GM12878 (cell line): ENCODE measurements at regions not wholly inside any gene's neighbourhood (a gene's known extent, or its start where the extent isn't known, plus 50 kb on each side); places are given as distances from the start of the nearest gene placed in this dataset.

Experiments
- HCFC1 ChIP-seq: fragments of 150-350 bp; IDR thresholded peaks from 2 replicates; pipeline ENCODE4 v1.6.1; 2014; ENCODE audit warnings: low read length
- KAT2A ChIP-seq: conservative IDR thresholded peaks from 2 replicates; pipeline ENCODE4 v1.6.1; 2011; ENCODE audit warnings: low read depth, low read length; ENCODE audit not compliant: control insufficient read depth
- RB1 ChIP-seq: fragments of 450-650 bp; formaldehyde crosslinking; IDR thresholded peaks from 2 replicates; pipeline ENCODE4 v1.6.1; 2017; ENCODE audit warnings: mild to moderate bottlenecking, borderline replicate concordance
- RFX5 ChIP-seq: IDR thresholded peaks from 2 replicates; pipeline ENCODE4 v1.6.1; 2011; ENCODE audit warnings: low read depth, low read length, improper control_type of control experiment
- SMARCA5 ChIP-seq: fragments of 450-650 bp; IDR thresholded peaks from 2 replicates; pipeline ENCODE4 v1.6.1; 2017; ENCODE audit warnings: mild to moderate bottlenecking
- YBX1 ChIP-seq: fragments of 450-650 bp; IDR thresholded peaks from 2 replicates; pipeline ENCODE4 v1.6.1; 2016; ENCODE audit warnings: antibody characterized with exemption
- TF ChIP-seq, protein P1 (sequence below): fragments of 450-650 bp; IDR thresholded peaks from 2 replicates; pipeline ENCODE4 v1.6.1; 2017; ENCODE audit warnings: mild to moderate bottlenecking, low read depth, inconsistent platforms; ENCODE audit not compliant: poor library complexity, severe bottlenecking
- TF ChIP-seq, protein P2 (sequence below): IDR thresholded peaks from 2 replicates; pipeline ENCODE4 v1.6.1; 2012; ENCODE audit warnings: improper control_type of control experiment, low read depth, low read length; ENCODE audit not compliant: insufficient replicate concordance

DNA sequence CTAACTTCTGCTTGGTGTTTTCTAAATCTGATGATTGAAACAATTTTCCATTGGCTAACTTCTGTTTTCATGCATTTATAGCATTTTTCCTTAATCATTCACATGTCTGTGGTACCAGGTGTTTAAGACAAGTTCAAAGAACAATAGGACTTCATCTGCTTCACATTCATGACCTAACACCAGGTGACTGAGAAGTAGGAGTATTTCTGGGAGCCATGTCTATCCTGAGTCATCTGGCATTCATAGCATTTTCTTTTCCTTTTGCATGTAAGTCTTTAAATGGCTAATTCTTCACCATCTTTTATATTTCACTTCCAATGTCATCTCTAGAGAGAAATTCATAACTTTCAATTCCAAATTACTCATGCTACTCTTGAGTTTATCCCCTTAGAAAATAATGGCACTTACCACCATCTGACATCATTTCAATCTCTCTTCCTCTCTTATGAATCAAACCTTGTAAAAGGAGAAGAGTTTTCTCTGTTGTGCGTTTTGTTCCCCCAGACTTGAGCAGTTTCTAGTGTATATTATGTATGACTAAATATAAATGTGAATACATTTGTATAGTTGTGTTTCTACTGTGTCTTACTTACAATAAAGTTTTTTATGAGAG is 1196.1 kb upstream of the CDH9 start (continued):
- TF ChIP-seq, protein P1, sequence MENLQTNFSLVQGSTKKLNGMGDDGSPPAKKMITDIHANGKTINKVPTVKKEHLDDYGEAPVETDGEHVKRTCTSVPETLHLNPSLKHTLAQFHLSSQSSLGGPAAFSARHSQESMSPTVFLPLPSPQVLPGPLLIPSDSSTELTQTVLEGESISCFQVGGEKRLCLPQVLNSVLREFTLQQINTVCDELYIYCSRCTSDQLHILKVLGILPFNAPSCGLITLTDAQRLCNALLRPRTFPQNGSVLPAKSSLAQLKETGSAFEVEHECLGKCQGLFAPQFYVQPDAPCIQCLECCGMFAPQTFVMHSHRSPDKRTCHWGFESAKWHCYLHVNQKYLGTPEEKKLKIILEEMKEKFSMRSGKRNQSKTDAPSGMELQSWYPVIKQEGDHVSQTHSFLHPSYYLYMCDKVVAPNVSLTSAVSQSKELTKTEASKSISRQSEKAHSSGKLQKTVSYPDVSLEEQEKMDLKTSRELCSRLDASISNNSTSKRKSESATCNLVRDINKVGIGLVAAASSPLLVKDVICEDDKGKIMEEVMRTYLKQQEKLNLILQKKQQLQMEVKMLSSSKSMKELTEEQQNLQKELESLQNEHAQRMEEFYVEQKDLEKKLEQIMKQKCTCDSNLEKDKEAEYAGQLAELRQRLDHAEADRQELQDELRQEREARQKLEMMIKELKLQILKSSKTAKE = no peak
- TF ChIP-seq YBX1 (no peak), HCFC1 (no peak), KAT2A (no peak), SMARCA5 (no peak), RFX5 (no peak), RB1 (no peak)
- TF ChIP-seq, protein P2, sequence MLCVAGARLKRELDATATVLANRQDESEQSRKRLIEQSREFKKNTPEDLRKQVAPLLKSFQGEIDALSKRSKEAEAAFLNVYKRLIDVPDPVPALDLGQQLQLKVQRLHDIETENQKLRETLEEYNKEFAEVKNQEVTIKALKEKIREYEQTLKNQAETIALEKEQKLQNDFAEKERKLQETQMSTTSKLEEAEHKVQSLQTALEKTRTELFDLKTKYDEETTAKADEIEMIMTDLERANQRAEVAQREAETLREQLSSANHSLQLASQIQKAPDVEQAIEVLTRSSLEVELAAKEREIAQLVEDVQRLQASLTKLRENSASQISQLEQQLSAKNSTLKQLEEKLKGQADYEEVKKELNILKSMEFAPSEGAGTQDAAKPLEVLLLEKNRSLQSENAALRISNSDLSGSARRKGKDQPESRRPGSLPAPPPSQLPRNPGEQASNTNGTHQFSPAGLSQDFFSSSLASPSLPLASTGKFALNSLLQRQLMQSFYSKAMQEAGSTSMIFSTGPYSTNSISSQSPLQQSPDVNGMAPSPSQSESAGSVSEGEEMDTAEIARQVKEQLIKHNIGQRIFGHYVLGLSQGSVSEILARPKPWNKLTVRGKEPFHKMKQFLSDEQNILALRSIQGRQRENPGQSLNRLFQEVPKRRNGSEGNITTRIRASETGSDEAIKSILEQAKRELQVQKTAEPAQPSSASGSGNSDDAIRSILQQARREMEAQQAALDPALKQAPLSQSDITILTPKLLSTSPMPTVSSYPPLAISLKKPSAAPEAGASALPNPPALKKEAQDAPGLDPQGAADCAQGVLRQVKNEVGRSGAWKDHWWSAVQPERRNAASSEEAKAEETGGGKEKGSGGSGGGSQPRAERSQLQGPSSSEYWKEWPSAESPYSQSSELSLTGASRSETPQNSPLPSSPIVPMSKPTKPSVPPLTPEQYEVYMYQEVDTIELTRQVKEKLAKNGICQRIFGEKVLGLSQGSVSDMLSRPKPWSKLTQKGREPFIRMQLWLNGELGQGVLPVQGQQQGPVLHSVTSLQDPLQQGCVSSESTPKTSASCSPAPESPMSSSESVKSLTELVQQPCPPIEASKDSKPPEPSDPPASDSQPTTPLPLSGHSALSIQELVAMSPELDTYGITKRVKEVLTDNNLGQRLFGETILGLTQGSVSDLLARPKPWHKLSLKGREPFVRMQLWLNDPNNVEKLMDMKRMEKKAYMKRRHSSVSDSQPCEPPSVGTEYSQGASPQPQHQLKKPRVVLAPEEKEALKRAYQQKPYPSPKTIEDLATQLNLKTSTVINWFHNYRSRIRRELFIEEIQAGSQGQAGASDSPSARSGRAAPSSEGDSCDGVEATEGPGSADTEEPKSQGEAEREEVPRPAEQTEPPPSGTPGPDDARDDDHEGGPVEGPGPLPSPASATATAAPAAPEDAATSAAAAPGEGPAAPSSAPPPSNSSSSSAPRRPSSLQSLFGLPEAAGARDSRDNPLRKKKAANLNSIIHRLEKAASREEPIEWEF = no peak
